C4-2B (cell line): ENCODE measurements at regions not wholly inside any gene's neighbourhood (a gene's known extent, or its start where the extent isn't known, plus 50 kb on each side); places are given as distances from the start of the nearest gene placed in this dataset.
"Not testable (repeated sequence)": the region's sequence is repeated elsewhere in the genome, so short reads cannot be mapped to it uniquely, and the experiment has no call there.

Source experiments
- CTCF ChIP-seq: fragments of 450-650 bp; conservative IDR thresholded peaks from 2 replicates; pipeline ENCODE4 v1.5.1; 2017; ENCODE audit warnings: mild to moderate bottlenecking
- ZFX ChIP-seq: fragments of 450-650 bp; IDR thresholded peaks from 2 replicates; pipeline ENCODE4 v1.6.1; 2017

GRCh38 chr10:53025765-53026164 lies 253.2 kb upstream of the MBL2 start:
- not testable (repeated sequence) for TF ChIP-seq CTCF, ZFX
